RWPE2 (cell line): ENCODE measurements at regions not wholly inside any gene's neighbourhood (a gene's known extent, or its start where the extent isn't known, plus 50 kb on each side); places are given as distances from the start of the nearest gene placed in this dataset.

Experiments
- ATAC-seq: fragments of 200-7000 bp; cut with Tn5 transposase; 3 replicates; pipeline ENCODE4 v1.9.1; 2021; ENCODE audit warnings: low read depth
- DNase-seq: peaks from one replicate; pipeline ENCODE4 v3.0.0-alpha.2; 2020; ENCODE audit warnings: low spot score
- H3K27ac ChIP-seq: fragments of 450-650 bp; 2 replicates; pipeline ENCODE4 v1.5.1; 2017; ENCODE audit warnings: mild to moderate bottlenecking; ENCODE audit not compliant: poor library complexity, severe bottlenecking
- H3K27me3 ChIP-seq: fragments of 250-450 bp; sonication (Bioruptor Pico); 2 replicates; pipeline ENCODE4 v1.5.1; 2021; ENCODE audit warnings: mild to moderate bottlenecking, moderate library complexity; ENCODE audit not compliant: insufficient read depth, poor library complexity, severe bottlenecking
- H3K36me3 ChIP-seq: fragments of 250-450 bp; sonication (Bioruptor Pico); 2 replicates; pipeline ENCODE4 v1.5.1; 2020; ENCODE audit warnings: low read depth, mild to moderate bottlenecking, moderate library complexity
- H3K4me1 ChIP-seq: fragments of 250-450 bp; sonication (Bioruptor Pico); 2 replicates; pipeline ENCODE4 v1.5.1; 2021; ENCODE audit warnings: mild to moderate bottlenecking, moderate library complexity; ENCODE audit not compliant: insufficient read depth, poor library complexity, severe bottlenecking
- H3K4me3 ChIP-seq: fragments of 250-450 bp; sonication (Bioruptor Pico); 2 replicates; pipeline ENCODE4 v1.5.1; 2021; ENCODE audit warnings: mild to moderate bottlenecking, moderate library complexity; ENCODE audit not compliant: severe bottlenecking
- H3K9me3 ChIP-seq: fragments of 250-450 bp; sonication (Bioruptor Pico); 2 replicates; pipeline ENCODE4 v1.5.1; 2021; ENCODE audit warnings: mild to moderate bottlenecking, moderate library complexity; ENCODE audit not compliant: severe bottlenecking
- TF ChIP-seq, protein P1 (sequence below): fragments of 450-650 bp; IDR thresholded peaks from one replicate; pipeline ENCODE4 v1.5.1; 2017; ENCODE audit warnings: mild to moderate bottlenecking, moderate library complexity; ENCODE audit not compliant: poor library complexity, severe bottlenecking

DNA sequence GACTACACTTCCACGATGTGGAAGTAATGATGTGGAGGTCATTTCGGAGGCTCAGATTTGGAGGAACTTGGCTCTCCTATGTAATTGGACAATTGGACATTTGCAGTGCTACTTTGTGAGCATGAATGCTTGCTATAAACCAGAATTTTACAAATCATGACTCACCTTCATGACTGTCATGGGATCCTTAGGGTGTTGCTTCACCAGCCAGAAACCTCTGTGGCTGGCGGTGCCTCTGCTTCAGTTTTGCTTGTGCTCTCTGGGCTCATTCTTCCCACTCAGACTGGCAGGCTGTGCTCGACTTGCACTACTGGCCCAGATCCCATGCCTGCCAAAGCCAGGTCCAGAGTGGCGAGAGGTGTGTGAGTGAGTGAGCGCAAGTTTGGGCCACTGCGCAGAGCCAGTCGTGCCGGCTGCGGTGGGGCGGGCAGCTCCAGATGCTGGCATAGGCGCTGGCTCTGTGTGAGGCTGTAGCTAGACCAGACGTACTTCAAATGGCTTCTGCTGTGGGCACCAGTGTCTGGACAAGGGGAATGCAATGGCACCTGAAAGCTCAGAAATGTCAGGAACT is 387.8 kb downstream of the AEBP2 start:
- DNase-seq (no peak), ATAC-seq (no peak)
- TF ChIP-seq, protein P1, sequence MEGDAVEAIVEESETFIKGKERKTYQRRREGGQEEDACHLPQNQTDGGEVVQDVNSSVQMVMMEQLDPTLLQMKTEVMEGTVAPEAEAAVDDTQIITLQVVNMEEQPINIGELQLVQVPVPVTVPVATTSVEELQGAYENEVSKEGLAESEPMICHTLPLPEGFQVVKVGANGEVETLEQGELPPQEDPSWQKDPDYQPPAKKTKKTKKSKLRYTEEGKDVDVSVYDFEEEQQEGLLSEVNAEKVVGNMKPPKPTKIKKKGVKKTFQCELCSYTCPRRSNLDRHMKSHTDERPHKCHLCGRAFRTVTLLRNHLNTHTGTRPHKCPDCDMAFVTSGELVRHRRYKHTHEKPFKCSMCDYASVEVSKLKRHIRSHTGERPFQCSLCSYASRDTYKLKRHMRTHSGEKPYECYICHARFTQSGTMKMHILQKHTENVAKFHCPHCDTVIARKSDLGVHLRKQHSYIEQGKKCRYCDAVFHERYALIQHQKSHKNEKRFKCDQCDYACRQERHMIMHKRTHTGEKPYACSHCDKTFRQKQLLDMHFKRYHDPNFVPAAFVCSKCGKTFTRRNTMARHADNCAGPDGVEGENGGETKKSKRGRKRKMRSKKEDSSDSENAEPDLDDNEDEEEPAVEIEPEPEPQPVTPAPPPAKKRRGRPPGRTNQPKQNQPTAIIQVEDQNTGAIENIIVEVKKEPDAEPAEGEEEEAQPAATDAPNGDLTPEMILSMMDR = no peak

DNA sequence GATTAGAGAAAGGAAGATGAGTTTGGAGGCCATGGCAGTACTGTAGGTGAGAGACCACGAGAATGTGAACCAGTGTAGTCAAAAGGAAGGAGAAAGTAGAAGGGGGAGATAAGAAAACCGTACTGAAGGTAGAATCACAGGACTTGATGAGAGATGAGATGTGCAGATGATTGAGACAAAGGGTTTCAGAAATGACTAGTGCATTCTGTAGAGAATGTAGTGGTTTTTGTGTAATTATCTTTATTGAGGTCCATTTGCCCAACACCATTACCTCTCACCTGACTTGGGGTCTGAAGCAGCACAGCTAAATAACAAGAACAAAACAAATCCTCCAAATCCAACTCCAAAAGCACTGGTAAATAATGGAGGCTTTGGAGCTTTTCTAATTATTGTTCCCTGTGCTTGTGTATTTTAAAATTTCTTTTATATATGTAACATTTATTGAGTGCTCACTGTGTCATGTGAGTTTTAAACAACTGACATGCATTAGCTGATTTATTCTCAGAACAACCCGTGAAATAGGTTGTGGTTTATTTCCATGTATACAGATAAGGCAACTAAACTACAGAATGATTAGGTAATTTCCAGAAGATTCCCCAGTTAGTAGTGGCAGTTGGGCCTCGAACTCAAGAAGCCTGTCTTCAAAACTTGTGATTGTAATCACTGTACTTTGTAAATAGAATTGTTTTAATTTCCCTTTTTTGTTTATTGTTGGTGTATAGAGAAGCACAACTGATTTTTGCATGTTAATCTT is 390.0 kb downstream of the AEBP2 start:
- no peak overlapping the region for H3K4me3 ChIP-seq
- H3K9me3 ChIP-seq = no peaks in the 10 kb centered on the region
- no peaks in the 10 kb centered on the region for H3K27me3 ChIP-seq
- DNase-seq = no peak
- TF ChIP-seq, protein P1 = no peak
- no peak for ATAC-seq
- H3K27ac ChIP-seq = no peak overlapping the region
- H3K4me1 ChIP-seq = no peaks in the 10 kb centered on the region
- no peaks in the 10 kb centered on the region for H3K36me3 ChIP-seq

More for the DNA sequence above, 387.8 kb downstream of the AEBP2 start:
- Histone ChIP-seq H3K27me3 (no peaks in the 10 kb centered on the region), H3K4me3 (no peak overlapping the region), H3K27ac (no peak overlapping the region), H3K4me1 (no peaks in the 10 kb centered on the region), H3K9me3 (no peaks in the 10 kb centered on the region), H3K36me3 (no peaks in the 10 kb centered on the region)

DNA sequence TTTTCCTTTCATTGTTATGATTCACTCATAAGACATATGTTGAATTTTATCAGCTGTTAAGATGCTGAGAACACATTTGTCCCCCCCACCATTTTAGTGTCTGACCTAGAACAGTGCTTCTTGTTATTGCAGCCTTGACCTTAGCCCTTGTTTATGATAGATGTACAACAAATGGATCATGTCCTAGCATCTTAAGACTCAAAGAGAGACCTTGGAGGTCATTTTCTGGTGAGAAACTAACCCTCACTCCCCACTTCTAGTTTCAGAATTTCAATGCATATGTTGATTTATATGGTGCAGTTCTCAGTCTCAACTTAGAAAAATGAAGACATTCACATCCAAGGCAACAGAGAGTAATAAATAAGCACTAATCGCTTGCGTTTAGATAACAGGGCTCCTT is 391.2 kb downstream of the AEBP2 start:
- H3K4me3 ChIP-seq = no peak overlapping the region
- H3K27me3 ChIP-seq = no peaks in the 10 kb centered on the region
- no peak overlapping the region for H3K27ac ChIP-seq
- TF ChIP-seq, protein P1 = no peak
- DNase-seq (no peak), ATAC-seq (no peak)
- H3K9me3 ChIP-seq = no peaks in the 10 kb centered on the region
- H3K4me1 ChIP-seq = no peaks in the 10 kb centered on the region
- no peaks in the 10 kb centered on the region for H3K36me3 ChIP-seq

DNA sequence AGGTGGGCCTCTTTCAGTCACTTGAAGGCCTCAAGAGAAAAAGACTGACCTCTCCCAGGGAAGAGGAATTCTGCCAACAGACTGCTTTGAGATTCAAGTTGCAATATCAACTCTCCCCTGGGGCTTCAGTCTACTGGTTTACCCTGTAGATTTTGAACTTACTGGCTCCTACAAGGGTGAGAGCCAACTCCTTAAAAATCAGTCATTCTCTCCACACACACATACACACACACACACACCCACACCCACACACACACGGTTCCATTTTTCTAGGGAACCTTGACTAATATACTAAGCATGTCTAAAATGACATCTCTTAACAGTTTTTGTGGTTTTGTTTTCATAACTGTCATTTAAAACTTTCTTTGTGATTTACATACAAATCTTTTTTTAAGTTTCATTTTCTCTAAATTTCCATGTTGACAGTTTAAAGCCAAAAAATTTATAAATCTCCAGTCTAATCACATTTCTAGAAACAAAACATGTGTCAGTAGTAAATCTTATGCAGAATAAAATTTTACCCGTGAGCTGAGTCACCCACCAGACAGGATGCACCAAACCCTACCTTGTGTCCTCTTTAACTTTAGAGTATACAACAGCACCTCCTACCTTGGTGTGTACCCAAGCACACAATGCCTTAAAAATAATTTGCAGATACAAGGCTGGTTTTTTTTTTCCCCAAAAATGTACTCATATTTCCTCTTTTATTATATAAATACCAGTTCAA is 394.6 kb downstream of the AEBP2 start:
- TF ChIP-seq, protein P1 = no peak
- no peak for ATAC-seq
- no peaks in the 10 kb centered on the region for H3K4me1 ChIP-seq
- H3K4me3 ChIP-seq = no peak overlapping the region
- no peaks in the 10 kb centered on the region for H3K27me3 ChIP-seq
- H3K9me3 ChIP-seq = no peaks in the 10 kb centered on the region
- H3K27ac ChIP-seq = no peak overlapping the region
- DNase-seq = no peak
- H3K36me3 ChIP-seq = no peaks in the 10 kb centered on the region
